Ishikawa (cell line): ENCODE measurements at regions not wholly inside any gene's neighbourhood (a gene's known extent, or its start where the extent isn't known, plus 50 kb on each side); places are given as distances from the start of the nearest gene placed in this dataset.

Source experiments
- CEBPB ChIP-seq: IDR thresholded peaks from 2 replicates; pipeline ENCODE4 v1.6.1; 2012
- CREB1 ChIP-seq: IDR thresholded peaks from 2 replicates; pipeline ENCODE4 v1.6.1; 2012; ENCODE audit warnings: low read depth
- EGR1 ChIP-seq: IDR thresholded peaks from 2 replicates; pipeline ENCODE4 v1.6.1; 2012
- EP300 ChIP-seq: IDR thresholded peaks from 2 replicates; pipeline ENCODE4 v1.6.1; 2012; ENCODE audit warnings: borderline replicate concordance
- FOXM1 ChIP-seq: IDR thresholded peaks from 2 replicates; pipeline ENCODE4 v1.6.1; 2012; ENCODE audit warnings: low read depth, borderline replicate concordance
- NFIC ChIP-seq: IDR thresholded peaks from 2 replicates; pipeline ENCODE4 v1.6.1; 2012
- RAD21 ChIP-seq: IDR thresholded peaks from 2 replicates; pipeline ENCODE4 v1.6.1; 2012; ENCODE audit warnings: low read depth
- TAF1 ChIP-seq: IDR thresholded peaks from 2 replicates; pipeline ENCODE4 v1.6.1; 2012; ENCODE audit warnings: low read depth, mild to moderate bottlenecking
- TCF12 ChIP-seq: IDR thresholded peaks from 2 replicates; pipeline ENCODE4 v1.6.1; 2012; ENCODE audit warnings: low read depth
- TEAD4 ChIP-seq: IDR thresholded peaks from 2 replicates; pipeline ENCODE4 v1.6.1; 2012
- YY1 ChIP-seq: IDR thresholded peaks from 2 replicates; pipeline ENCODE4 v1.6.1; 2012; ENCODE audit warnings: low read depth
- ZBTB7A ChIP-seq: IDR thresholded peaks from 2 replicates; pipeline ENCODE4 v1.6.1; 2012; ENCODE audit warnings: low read depth
- TF ChIP-seq, protein P1 (sequence below): IDR thresholded peaks from 2 replicates; pipeline ENCODE4 v1.6.1; 2012
- TF ChIP-seq, protein P2 (sequence below): IDR thresholded peaks from 2 replicates; pipeline ENCODE4 v1.6.1; 2012
- TF ChIP-seq, protein P3 (sequence below): IDR thresholded peaks from 2 replicates; pipeline ENCODE4 v1.6.1; 2012; ENCODE audit warnings: low read depth, mild to moderate bottlenecking

GRCh38 chr14:49049711-49050110 is 536.5 kb downstream of the RPS29 start:
- TF ChIP-seq CREB1 = no peak
- no peak for TF ChIP-seq EGR1
- TF ChIP-seq, protein P1, sequence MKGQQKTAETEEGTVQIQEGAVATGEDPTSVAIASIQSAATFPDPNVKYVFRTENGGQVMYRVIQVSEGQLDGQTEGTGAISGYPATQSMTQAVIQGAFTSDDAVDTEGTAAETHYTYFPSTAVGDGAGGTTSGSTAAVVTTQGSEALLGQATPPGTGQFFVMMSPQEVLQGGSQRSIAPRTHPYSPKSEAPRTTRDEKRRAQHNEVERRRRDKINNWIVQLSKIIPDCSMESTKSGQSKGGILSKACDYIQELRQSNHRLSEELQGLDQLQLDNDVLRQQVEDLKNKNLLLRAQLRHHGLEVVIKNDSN = no peak
- no peak for TF ChIP-seq RAD21
- no peak for TF ChIP-seq EP300
- TF ChIP-seq FOXM1 = no peak
- TF ChIP-seq NFIC = no peak
- TF ChIP-seq TAF1 = no peak
- no peak for TF ChIP-seq ZBTB7A
- TF ChIP-seq, protein P2, sequence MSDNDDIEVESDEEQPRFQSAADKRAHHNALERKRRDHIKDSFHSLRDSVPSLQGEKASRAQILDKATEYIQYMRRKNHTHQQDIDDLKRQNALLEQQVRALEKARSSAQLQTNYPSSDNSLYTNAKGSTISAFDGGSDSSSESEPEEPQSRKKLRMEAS = no peak
- no peak for TF ChIP-seq CEBPB
- TF ChIP-seq, protein P3, sequence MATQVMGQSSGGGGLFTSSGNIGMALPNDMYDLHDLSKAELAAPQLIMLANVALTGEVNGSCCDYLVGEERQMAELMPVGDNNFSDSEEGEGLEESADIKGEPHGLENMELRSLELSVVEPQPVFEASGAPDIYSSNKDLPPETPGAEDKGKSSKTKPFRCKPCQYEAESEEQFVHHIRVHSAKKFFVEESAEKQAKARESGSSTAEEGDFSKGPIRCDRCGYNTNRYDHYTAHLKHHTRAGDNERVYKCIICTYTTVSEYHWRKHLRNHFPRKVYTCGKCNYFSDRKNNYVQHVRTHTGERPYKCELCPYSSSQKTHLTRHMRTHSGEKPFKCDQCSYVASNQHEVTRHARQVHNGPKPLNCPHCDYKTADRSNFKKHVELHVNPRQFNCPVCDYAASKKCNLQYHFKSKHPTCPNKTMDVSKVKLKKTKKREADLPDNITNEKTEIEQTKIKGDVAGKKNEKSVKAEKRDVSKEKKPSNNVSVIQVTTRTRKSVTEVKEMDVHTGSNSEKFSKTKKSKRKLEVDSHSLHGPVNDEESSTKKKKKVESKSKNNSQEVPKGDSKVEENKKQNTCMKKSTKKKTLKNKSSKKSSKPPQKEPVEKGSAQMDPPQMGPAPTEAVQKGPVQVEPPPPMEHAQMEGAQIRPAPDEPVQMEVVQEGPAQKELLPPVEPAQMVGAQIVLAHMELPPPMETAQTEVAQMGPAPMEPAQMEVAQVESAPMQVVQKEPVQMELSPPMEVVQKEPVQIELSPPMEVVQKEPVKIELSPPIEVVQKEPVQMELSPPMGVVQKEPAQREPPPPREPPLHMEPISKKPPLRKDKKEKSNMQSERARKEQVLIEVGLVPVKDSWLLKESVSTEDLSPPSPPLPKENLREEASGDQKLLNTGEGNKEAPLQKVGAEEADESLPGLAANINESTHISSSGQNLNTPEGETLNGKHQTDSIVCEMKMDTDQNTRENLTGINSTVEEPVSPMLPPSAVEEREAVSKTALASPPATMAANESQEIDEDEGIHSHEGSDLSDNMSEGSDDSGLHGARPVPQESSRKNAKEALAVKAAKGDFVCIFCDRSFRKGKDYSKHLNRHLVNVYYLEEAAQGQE = no peak
- no peak for TF ChIP-seq TCF12
- no peak for TF ChIP-seq TEAD4
- TF ChIP-seq YY1 = no peak

DNA sequence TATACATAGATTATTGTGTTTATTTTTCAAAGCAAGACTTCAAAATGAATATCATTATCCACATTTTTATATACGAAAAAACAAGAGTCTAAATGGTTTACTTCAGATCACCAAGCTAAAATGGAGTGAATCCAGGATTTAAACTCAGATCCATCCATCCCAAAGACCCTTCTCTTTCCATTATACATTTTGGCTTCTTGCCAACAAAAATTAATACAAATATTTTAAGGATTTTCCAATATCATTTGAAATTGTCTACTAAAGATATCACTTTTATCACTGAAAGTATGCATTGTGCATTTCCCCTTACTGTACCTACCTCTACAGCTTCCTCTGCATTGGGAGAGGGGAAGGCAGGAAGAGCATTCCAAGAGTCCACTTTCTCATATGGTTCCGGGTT is 541.2 kb downstream of the RPS29 start:
- TF ChIP-seq, protein P3 = no peak
- no peak for TF ChIP-seq CREB1
- TF ChIP-seq, protein P1 = no peak

- TF ChIP-seq TEAD4 (no peak), NFIC (no peak), CEBPB (no peak), CREB1 (no peak), RAD21 (no peak), TCF12 (no peak), FOXM1 (no peak)
- TF ChIP-seq, protein P3 = no peak
- TF ChIP-seq, protein P1 = no peak
Measured at GRCh38 chr14:49036984-49037516, 549.1 kb downstream of the RPS29 start.

DNA sequence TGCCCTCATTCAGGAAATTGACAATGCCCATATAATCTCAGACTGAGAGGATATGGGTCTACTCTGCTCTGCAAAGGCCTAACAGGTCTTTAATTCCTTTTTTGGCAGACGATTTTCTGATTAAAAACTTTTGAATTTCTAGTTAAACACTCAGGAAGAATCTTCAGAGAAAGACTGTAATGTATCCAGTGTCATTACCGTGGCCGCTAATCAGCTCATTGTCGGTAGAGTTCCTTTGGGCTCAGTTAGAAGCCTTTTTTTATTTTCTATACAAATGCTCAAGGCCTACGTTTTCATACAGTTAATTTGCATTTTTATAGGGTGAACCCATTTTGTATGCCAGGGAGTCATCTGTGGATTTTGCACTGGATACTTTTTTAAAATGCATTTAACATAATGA is 549.9 kb downstream of the RPS29 start:
- TF ChIP-seq RAD21 (no peak), EP300 (no peak), CREB1 (no peak), YY1 (no peak), ZBTB7A (no peak), EGR1 (no peak), NFIC (no peak), TEAD4 (no peak), CEBPB (no peak), TCF12 (no peak), FOXM1 (no peak), TAF1 (no peak)
- TF ChIP-seq, protein P3 = no peak
- TF ChIP-seq, protein P1 = no peak
- TF ChIP-seq, protein P2 = no peak
